Gastroesophageal sphincter (tissue), 4 donors: ENCODE measurements at regions not wholly inside any gene's neighbourhood (a gene's known extent, or its start where the extent isn't known, plus 50 kb on each side); places are given as distances from the start of the nearest gene placed in this dataset.

Experiments
- ATAC-seq: fragments of 150-250 bp; one replicate; pipeline ENCODE4 v1.9.1; 2016; ENCODE audit warnings: mild to moderate bottlenecking, moderate library complexity
- H3K27ac ChIP-seq, 4 donors: fragments of 200-600 bp; sonication (generic) in 3 of 4; 1 replicate in 3 of 4; 2 replicates in 1 of 4; pipeline ENCODE4 v1.5.1; 2016 to 2019
- H3K27me3 ChIP-seq: fragments of 200-600 bp; sonication (generic); one replicate; pipeline ENCODE4 v1.5.1; 2019
- H3K36me3 ChIP-seq, 2 donors: fragments of 200-600 bp; sonication (generic); one replicate each; pipeline ENCODE4 v1.5.1; 2019; ENCODE audit warnings: control low read depth in 1 of 2
- H3K4me1 ChIP-seq, 3 donors: fragments of 200-600 bp; sonication (generic); 1 replicate in 2 of 3; 2 replicates in 1 of 3; pipeline ENCODE4 v1.5.1; 2016 to 2019; ENCODE audit warnings: control low read depth in 2 of 3
- H3K4me3 ChIP-seq, 2 donors: fragments of 200-600 bp; sonication (generic); one replicate each; pipeline ENCODE4 v1.5.1; 2019; ENCODE audit warnings: mild to moderate bottlenecking in 1 of 2, moderate library complexity in 1 of 2
- H3K9me3 ChIP-seq, 3 donors: fragments of 200-600 bp; sonication (generic); one replicate each; pipeline ENCODE4 v1.5.1; 2017 to 2019; ENCODE audit warnings: control low read depth in 2 of 3
- EP300 ChIP-seq: sonication (generic); formaldehyde crosslinking; IDR thresholded peaks from one replicate; pipeline ENCODE4 v1.6.1; 2017; ENCODE audit warnings: antibody characterized with exemption, mild to moderate bottlenecking
- POLR2A ChIP-seq, 2 donors: fragments of 450-650 bp; IDR thresholded peaks; one replicate each; pipeline ENCODE4 v1.6.1; 2017; ENCODE audit warnings: antibody characterized with exemption in 2 of 2, mild to moderate bottlenecking in 2 of 2, moderate library complexity in 1 of 2
- POLR2AphosphoS5 ChIP-seq: sonication (generic); formaldehyde crosslinking; IDR thresholded peaks from one replicate; pipeline ENCODE4 v1.6.1; 2017; ENCODE audit warnings: antibody characterized with exemption
- WGBS, 2 donors: methylation state at CpG; one replicate each; pipeline ENCODE4 v1.1.5; 2018; ENCODE audit warnings: low coverage in 1 of 2; 5-methylcytosine and 5-hydroxymethylcytosine counted together
- TF ChIP-seq, protein P1 (sequence below), 4 experiments: fragments of 200-600 bp in 2 of 4; fragments of 450-650 bp in 2 of 4; sonication (generic) in 1 of 4; IDR thresholded peaks; one replicate each; pipeline ENCODE4 v1.5.1; 2017 to 2019; ENCODE audit warnings: antibody characterized with exemption in 4 of 4, mild to moderate bottlenecking in 2 of 4, moderate library complexity in 2 of 4

DNA sequence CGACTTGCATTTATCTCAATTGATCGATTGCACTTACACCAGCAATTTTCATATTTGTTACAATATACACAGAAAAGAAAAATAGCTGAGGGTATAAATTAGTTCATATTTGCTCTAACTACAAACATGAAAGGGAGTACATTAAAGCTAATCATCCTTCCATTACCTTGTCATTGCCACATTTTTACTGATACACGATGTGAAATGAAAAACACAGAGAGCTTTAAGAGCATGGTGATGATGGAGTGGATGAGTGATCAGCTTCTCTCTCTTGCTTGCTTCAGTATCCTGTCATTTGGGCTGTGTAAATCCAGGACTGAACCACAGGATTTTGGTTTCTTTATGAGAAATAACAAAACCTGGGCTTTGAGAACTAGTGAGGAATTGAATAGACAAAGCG, 1207.5 kb upstream of the GOT2 start:
- no peak for ATAC-seq
- Histone ChIP-seq H3K27me3 (no peaks in the 10 kb centered on the region), H3K4me1 (peaks cover 0 to 7% (median 0%) of the 10 kb centered on the region in 3 donors), H3K4me3 (no peak overlapping the region), H3K36me3 (no peaks in the 10 kb centered on the region), H3K27ac (no peak overlapping the region), H3K9me3 (peaks cover 0 to 7% (median 0%) of the 10 kb centered on the region in 3 donors)
- WGBS, 2 donors: 82 to 95% methylated on average over 4 of the region's 4 CpGs
- no peak for TF ChIP-seq POLR2A (IDR thresholded peaks at IDR 0.05)
- no peak for TF ChIP-seq EP300
- TF ChIP-seq POLR2AphosphoS5: no peak
- TF ChIP-seq, protein P1, sequence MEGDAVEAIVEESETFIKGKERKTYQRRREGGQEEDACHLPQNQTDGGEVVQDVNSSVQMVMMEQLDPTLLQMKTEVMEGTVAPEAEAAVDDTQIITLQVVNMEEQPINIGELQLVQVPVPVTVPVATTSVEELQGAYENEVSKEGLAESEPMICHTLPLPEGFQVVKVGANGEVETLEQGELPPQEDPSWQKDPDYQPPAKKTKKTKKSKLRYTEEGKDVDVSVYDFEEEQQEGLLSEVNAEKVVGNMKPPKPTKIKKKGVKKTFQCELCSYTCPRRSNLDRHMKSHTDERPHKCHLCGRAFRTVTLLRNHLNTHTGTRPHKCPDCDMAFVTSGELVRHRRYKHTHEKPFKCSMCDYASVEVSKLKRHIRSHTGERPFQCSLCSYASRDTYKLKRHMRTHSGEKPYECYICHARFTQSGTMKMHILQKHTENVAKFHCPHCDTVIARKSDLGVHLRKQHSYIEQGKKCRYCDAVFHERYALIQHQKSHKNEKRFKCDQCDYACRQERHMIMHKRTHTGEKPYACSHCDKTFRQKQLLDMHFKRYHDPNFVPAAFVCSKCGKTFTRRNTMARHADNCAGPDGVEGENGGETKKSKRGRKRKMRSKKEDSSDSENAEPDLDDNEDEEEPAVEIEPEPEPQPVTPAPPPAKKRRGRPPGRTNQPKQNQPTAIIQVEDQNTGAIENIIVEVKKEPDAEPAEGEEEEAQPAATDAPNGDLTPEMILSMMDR (IDR thresholded peaks at IDR 0.05): no peak

DNA sequence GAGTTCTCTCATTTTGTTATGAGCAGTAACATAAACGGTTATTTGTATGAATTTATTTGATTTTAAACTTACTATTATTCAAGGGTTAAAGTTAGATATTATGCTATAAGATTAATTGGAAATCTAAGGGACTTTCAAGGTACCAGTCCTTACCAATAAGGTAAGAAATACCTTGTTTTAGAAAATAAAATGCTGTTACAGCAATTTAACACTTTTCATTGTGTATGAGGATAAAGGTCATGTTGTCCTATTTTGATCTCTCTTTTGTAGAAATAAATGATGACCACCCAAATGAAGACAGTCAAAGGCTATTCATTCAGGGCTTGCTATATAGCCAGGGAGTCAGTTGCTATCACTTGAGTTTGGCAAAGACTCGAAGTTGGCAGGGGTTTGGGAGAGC, 1185.9 kb upstream of the GOT2 start:
- TF ChIP-seq POLR2AphosphoS5 (no peak), POLR2A (IDR thresholded peaks at IDR 0.05) (no peak), EP300 (no peak)
- TF ChIP-seq, protein P1 (IDR thresholded peaks at IDR 0.05): no peak
- Histone ChIP-seq H3K4me3 (no peak overlapping the region), H3K9me3 (no peaks in the 10 kb centered on the region), H3K27ac (no peak overlapping the region), H3K4me1 (no peaks in the 10 kb centered on the region), H3K36me3 (no peaks in the 10 kb centered on the region), H3K27me3 (no peaks in the 10 kb centered on the region)
- ATAC-seq: no peak
- WGBS, 2 donors: 65 to 74% methylated on average over 2 of the region's 2 CpGs

DNA sequence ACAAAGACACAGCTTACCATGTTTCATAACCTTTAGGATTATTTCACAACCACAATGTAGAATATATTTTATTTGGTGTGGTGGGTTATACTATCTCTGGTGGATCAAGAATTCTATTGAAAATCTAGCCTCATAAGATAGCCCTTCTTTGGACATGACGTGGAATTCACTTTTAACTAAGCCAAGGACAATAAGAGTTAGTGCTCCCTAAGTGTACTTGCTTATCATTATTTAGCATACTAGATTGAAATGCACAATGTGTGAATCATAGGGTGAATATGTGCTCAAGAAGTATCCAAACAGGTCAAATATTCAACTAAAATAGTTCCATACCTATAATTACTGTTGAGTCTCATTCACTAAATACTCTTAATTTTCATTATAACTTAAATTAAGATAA, 1179.5 kb upstream of the GOT2 start:
- Histone ChIP-seq H3K4me1 (no peaks in the 10 kb centered on the region), H3K36me3 (no peaks in the 10 kb centered on the region), H3K4me3 (no peak overlapping the region), H3K27ac (no peak overlapping the region), H3K9me3 (no peaks in the 10 kb centered on the region), H3K27me3 (no peaks in the 10 kb centered on the region)
- TF ChIP-seq EP300 (no peak), POLR2AphosphoS5 (no peak)
- TF ChIP-seq, protein P1 (IDR thresholded peaks at IDR 0.05): no peak
- ATAC-seq: no peak
- WGBS, 2 donors: 79% methylated on average over 1 of the region's 1 CpG; no CpG with 5 or more reads in 1 of the 2 donors

DNA sequence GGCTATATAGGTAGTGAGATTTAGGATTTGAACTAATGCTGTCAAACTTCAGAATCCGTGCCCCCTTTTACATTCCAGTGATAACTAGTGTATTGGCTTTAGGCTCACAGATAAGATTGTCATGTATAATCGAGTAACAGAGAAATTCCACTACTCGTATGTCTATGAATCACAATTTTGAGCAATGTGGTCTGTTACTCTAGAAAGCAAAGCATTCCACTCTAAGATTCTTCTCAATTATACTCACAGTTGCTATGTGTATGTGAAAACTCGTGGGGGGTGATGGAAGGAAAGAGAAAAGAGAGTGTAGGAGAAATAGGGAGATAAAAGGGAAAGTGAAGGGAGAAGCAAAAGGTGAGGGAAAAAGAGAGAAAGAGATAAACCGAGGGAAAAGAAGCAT, 1175.1 kb upstream of the GOT2 start:
- 66 to 70% methylated on average over 4 to 5 of the region's 5 CpGs for WGBS, 2 donors
- Histone ChIP-seq H3K4me1 (peaks cover 0 to 6% (median 0%) of the 10 kb centered on the region in 3 donors), H3K27ac (no peak overlapping the region), H3K36me3 (no peaks in the 10 kb centered on the region), H3K27me3 (no peaks in the 10 kb centered on the region), H3K4me3 (no peak overlapping the region), H3K9me3 (no peaks in the 10 kb centered on the region)
- no peak for ATAC-seq
- TF ChIP-seq POLR2A (IDR thresholded peaks at IDR 0.05) (no peak), EP300 (no peak), POLR2AphosphoS5 (no peak)
- TF ChIP-seq, protein P1 (IDR thresholded peaks at IDR 0.05): no peak

DNA sequence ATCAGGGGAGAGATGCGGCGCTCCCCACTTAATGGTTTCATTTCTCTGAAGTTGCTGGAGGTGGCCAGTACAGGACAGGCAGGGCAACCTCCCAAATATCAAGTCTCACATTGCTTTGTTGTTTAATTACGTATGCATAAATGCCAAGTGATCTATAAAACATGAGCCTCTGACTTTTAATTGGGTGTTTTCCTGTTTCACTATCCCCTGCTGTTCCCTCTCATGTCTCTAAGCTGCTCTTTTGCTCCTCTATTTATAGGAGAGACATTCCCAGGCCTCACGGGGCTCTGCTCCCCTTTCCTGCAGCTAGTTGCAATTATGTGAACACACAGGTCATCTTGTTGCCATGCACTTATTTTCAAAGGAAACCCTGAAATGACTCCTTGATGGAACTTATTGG, 1173.5 kb upstream of the GOT2 start:
- TF ChIP-seq EP300 (no peak), POLR2AphosphoS5 (no peak)
- TF ChIP-seq, protein P1 (IDR thresholded peaks at IDR 0.05): no peak
- no peak for ATAC-seq
- WGBS, 2 donors: 60 to 86% methylated on average over 2 to 4 of the region's 4 CpGs

More for the DNA sequence above, 1173.5 kb upstream of the GOT2 start:
- no peak overlapping the region for H3K27ac ChIP-seq
- no peaks in the 10 kb centered on the region for H3K9me3 ChIP-seq
- H3K36me3 ChIP-seq: no peaks in the 10 kb centered on the region
- no peaks in the 10 kb centered on the region for H3K27me3 ChIP-seq
- peaks cover 0 to 6% (median 0%) of the 10 kb centered on the region in 3 donors for H3K4me1 ChIP-seq
- H3K4me3 ChIP-seq: no peak overlapping the region
